ENCODE measurements at regions not wholly inside any gene's neighbourhood (a gene's known extent, or its start where the extent isn't known, plus 50 kb on each side); places are given as distances from the start of the nearest gene placed in this dataset.

GRCh38 chr15:24607636-24608035 is 67.9 kb upstream of the NPAP1 start:
- ChIA-PET CTCF (no interaction called here), POLR2A (no interaction called here)
- no peak for DNase-seq
- no peak overlapping the region for H3K27ac Mint-ChIP-seq
- Histone ChIP-seq H3K27me3 (ENCODE audit: control insufficient read depth in 1 of 2, insufficient read depth in 2 of 2, low read length in 2 of 2) (no peaks in the 10 kb centered on the region), H3K9me3 (ENCODE audit: control insufficient read depth in 1 of 2, insufficient read depth in 1 of 2, low read length in 2 of 2) (peaks cover 0 to 4% of the 10 kb centered on the region in 2 experiments), H3K36me3 (ENCODE audit: insufficient read depth, low read length) (no peaks in the 10 kb centered on the region), H3K27ac (ENCODE audit: low read depth in 1 of 2, low read length in 2 of 2) (no peak overlapping the region), H3K4me3 (ENCODE audit: low read length) (no peak overlapping the region), H3K4me1 (ENCODE audit: insufficient read depth, low read length) (no peaks in the 10 kb centered on the region)
- intact Hi-C loops (cut with DNase I, micrococcal nuclease), result no loop called here
- H3K4me1 Mint-ChIP-seq (ENCODE audit: low read depth), result no peaks in the 10 kb centered on the region
- H3K9me3 Mint-ChIP-seq, result peaks cover 9% of the 10 kb centered on the region
- TF ChIP-seq CTCF (IDR thresholded peaks at IDR 0.05), result no peak
- no peak overlapping the region for H3K4me3 Mint-ChIP-seq
- no peak for ATAC-seq (ENCODE audit: poor library complexity)
- H3K36me3 Mint-ChIP-seq (ENCODE audit: low read depth), result no peaks in the 10 kb centered on the region
- H3K27me3 Mint-ChIP-seq, result no peaks in the 10 kb centered on the region

GRCh38 chr15:24617646-24618045 is 57.9 kb upstream of the NPAP1 start:
- no peak for TF ChIP-seq CTCF (IDR thresholded peaks at IDR 0.05)
- peaks cover 18% of the 10 kb centered on the region for H3K9me3 Mint-ChIP-seq
- Histone ChIP-seq H3K4me1 (ENCODE audit: insufficient read depth, low read length) (no peaks in the 10 kb centered on the region), H3K4me3 (ENCODE audit: low read length) (no peak overlapping the region), H3K27ac (ENCODE audit: low read depth in 1 of 2, low read length in 2 of 2) (no peak overlapping the region), H3K27me3 (ENCODE audit: control insufficient read depth in 1 of 2, insufficient read depth in 2 of 2, low read length in 2 of 2) (no peaks in the 10 kb centered on the region), H3K36me3 (ENCODE audit: insufficient read depth, low read length) (no peaks in the 10 kb centered on the region), H3K9me3 (ENCODE audit: control insufficient read depth in 1 of 2, insufficient read depth in 1 of 2, low read length in 2 of 2) (peaks cover 17 to 23% of the 10 kb centered on the region in 2 experiments)
- no peaks in the 10 kb centered on the region for H3K27me3 Mint-ChIP-seq
- no peaks in the 10 kb centered on the region for H3K36me3 Mint-ChIP-seq (ENCODE audit: low read depth)
- DNase-seq, result no peak
- ChIA-PET CTCF (no interaction called here), POLR2A (no interaction called here)
- H3K27ac Mint-ChIP-seq, result no peak overlapping the region
- no peak overlapping the region for H3K4me3 Mint-ChIP-seq
- no peaks in the 10 kb centered on the region for H3K4me1 Mint-ChIP-seq (ENCODE audit: low read depth)
- intact Hi-C loops (cut with DNase I, micrococcal nuclease), result loop anchor here in 1 of 2 experiments (10.0 kb wide), 1 partner anchor 57 kb away; the partner anchor contains the start of gene NPAP1
- no peak for ATAC-seq (ENCODE audit: poor library complexity)

GRCh38 chr15:24621630-24622215 is 53.9 kb upstream of the NPAP1 start:
- DNase-seq (no peak), ATAC-seq (ENCODE audit: poor library complexity) (no peak)
- H3K4me1 ChIP-seq (ENCODE audit: insufficient read depth, low read length), result no peaks in the 10 kb centered on the region
- peaks cover 22 to 23% of the 10 kb centered on the region in 2 experiments for H3K9me3 ChIP-seq (ENCODE audit: control insufficient read depth in 1 of 2, insufficient read depth in 1 of 2, low read length in 2 of 2)
- no peaks in the 10 kb centered on the region for H3K36me3 Mint-ChIP-seq (ENCODE audit: low read depth)
- H3K27me3 Mint-ChIP-seq, result no peaks in the 10 kb centered on the region
- no peak overlapping the region for H3K27ac ChIP-seq (ENCODE audit: low read depth in 1 of 2, low read length in 2 of 2)
- H3K36me3 ChIP-seq (ENCODE audit: insufficient read depth, low read length), result no peaks in the 10 kb centered on the region
- H3K9me3 Mint-ChIP-seq, result peaks cover 16% of the 10 kb centered on the region
- intact Hi-C loops (cut with DNase I, micrococcal nuclease), result no loop called here
- no peak overlapping the region for H3K4me3 ChIP-seq (ENCODE audit: low read length)
- ChIA-PET POLR2A (no interaction called here), CTCF (no interaction called here)
- no peak overlapping the region for H3K4me3 Mint-ChIP-seq
- H3K4me1 Mint-ChIP-seq (ENCODE audit: low read depth), result no peaks in the 10 kb centered on the region
- H3K27ac Mint-ChIP-seq, result no peak overlapping the region
- no peaks in the 10 kb centered on the region for H3K27me3 ChIP-seq (ENCODE audit: control insufficient read depth in 1 of 2, insufficient read depth in 2 of 2, low read length in 2 of 2)
- TF ChIP-seq CTCF (IDR thresholded peaks at IDR 0.05), result no peak
